Mesothelial cell of epicardium (in vitro differentiated cells): ENCODE measurements at regions not wholly inside any gene's neighbourhood (a gene's known extent, or its start where the extent isn't known, plus 50 kb on each side); places are given as distances from the start of the nearest gene placed in this dataset.

Source experiments
- DNase-seq, 2 experiments: peaks; one replicate each; pipeline ENCODE4 v3.0.0; 2021; ENCODE audit warnings: low spot score in 2 of 2; ENCODE audit not compliant: unreplicated experiment in 2 of 2
- H3K27ac Mint-ChIP-seq: 2 replicates; pipeline ENCODE4 v1.8.0; 2021; ENCODE audit warnings: mixed read lengths
- H3K27me3 Mint-ChIP-seq: 2 replicates; pipeline ENCODE4 v1.8.0; 2021; ENCODE audit warnings: low read depth, mixed read lengths
- H3K36me3 Mint-ChIP-seq: 2 replicates; pipeline ENCODE4 v1.8.0; 2021; ENCODE audit warnings: mixed read lengths
- H3K4me1 Mint-ChIP-seq: 2 replicates; pipeline ENCODE4 v1.8.0; 2021; ENCODE audit warnings: mixed read lengths
- H3K4me3 Mint-ChIP-seq: 2 replicates; pipeline ENCODE4 v1.8.0; 2021; ENCODE audit warnings: mild to moderate bottlenecking, moderate library complexity, mixed read lengths
- H3K9me3 Mint-ChIP-seq: 2 replicates; pipeline ENCODE4 v1.8.0; 2021; ENCODE audit warnings: mixed read lengths
- CTCF ChIP-seq: fragments of 200-600 bp; sonication (generic); IDR thresholded peaks from one replicate; pipeline ENCODE4 v1.5.0; 2021; ENCODE audit warnings: antibody characterized with exemption; ENCODE audit not compliant: unreplicated experiment

- Mint-ChIP-seq H3K9me3 (peaks cover 45% of the 10 kb centered on the region), H3K4me3 (no peak overlapping the region), H3K27me3 (no peaks in the 10 kb centered on the region), H3K27ac (no peak overlapping the region), H3K36me3 (peaks cover 7% of the 10 kb centered on the region), H3K4me1 (no peaks in the 10 kb centered on the region)
- no peak for DNase-seq
- no peak for TF ChIP-seq CTCF
Measured at GRCh38 chr2:183614799-183615435, 490.7 kb downstream of the NUP35 start.

GRCh38 chr2:183623227-183623626, 499.0 kb downstream of the NUP35 start:
- Mint-ChIP-seq H3K36me3 (peaks cover 7% of the 10 kb centered on the region), H3K4me3 (no peak overlapping the region), H3K27ac (no peak overlapping the region), H3K9me3 (peaks cover 28% of the 10 kb centered on the region), H3K27me3 (no peaks in the 10 kb centered on the region), H3K4me1 (no peaks in the 10 kb centered on the region)
- no peak for TF ChIP-seq CTCF
- DNase-seq, result no peak

- H3K36me3 Mint-ChIP-seq, result no peaks in the 10 kb centered on the region
- H3K9me3 Mint-ChIP-seq, result peaks cover 10% of the 10 kb centered on the region
- no peaks in the 10 kb centered on the region for H3K27me3 Mint-ChIP-seq
- H3K27ac Mint-ChIP-seq, result no peak overlapping the region
- DNase-seq, result no peak
- TF ChIP-seq CTCF, result no peak
- H3K4me1 Mint-ChIP-seq, result no peaks in the 10 kb centered on the region
- no peak overlapping the region for H3K4me3 Mint-ChIP-seq
Measured at GRCh38 chr2:183630964-183631363, 506.7 kb downstream of the NUP35 start.

GRCh38 chr2:183656121-183656520, 531.9 kb downstream of the NUP35 start:
- DNase-seq, result no peak
- Mint-ChIP-seq H3K27me3 (no peaks in the 10 kb centered on the region), H3K4me1 (no peaks in the 10 kb centered on the region), H3K27ac (no peak overlapping the region), H3K36me3 (no peaks in the 10 kb centered on the region), H3K9me3 (peaks cover 12% of the 10 kb centered on the region), H3K4me3 (no peak overlapping the region)
- TF ChIP-seq CTCF, result no peak

GRCh38 chr2:183665425-183665824, 541.2 kb downstream of the NUP35 start:
- Mint-ChIP-seq H3K27me3 (no peaks in the 10 kb centered on the region), H3K4me1 (peaks cover 14% of the 10 kb centered on the region), H3K27ac (no peak overlapping the region), H3K4me3 (no peak overlapping the region), H3K9me3 (no peaks in the 10 kb centered on the region), H3K36me3 (no peaks in the 10 kb centered on the region)
- TF ChIP-seq CTCF, result no peak
- no peak for DNase-seq

GRCh38 chr2:183666031-183666430, 541.8 kb downstream of the NUP35 start:
- Mint-ChIP-seq H3K9me3 (no peaks in the 10 kb centered on the region), H3K4me3 (no peak overlapping the region), H3K27ac (no peak overlapping the region), H3K27me3 (no peaks in the 10 kb centered on the region), H3K4me1 (peaks cover 14% of the 10 kb centered on the region), H3K36me3 (no peaks in the 10 kb centered on the region)
- TF ChIP-seq CTCF, result no peak
- no peak for DNase-seq
